B cell (primary cell): ENCODE measurements at regions not wholly inside any gene's neighbourhood (a gene's known extent, or its start where the extent isn't known, plus 50 kb on each side); places are given as distances from the start of the nearest gene placed in this dataset.

Source experiments
- ATAC-seq: fragments of 200-7000 bp; cut with Tn5 transposase; one replicate; pipeline ENCODE4 v1.10.0; 2021; ENCODE audit warnings: low read depth, mild to moderate bottlenecking, moderate number of reproducible peaks, moderate library complexity
- CTCF ChIA-PET: fragments of 350-600 bp; sonication (Branson Sonifier 250); formaldehyde crosslinking; loops from one replicate; lab custom pipeline; 2021; ENCODE audit warnings: antibody characterized with exemption, inconsistent platforms; lab: Charles Lee
- POLR2A ChIA-PET: fragments of 350-600 bp; sonication (Branson Sonifier 250); formaldehyde crosslinking; loops from one replicate; lab custom pipeline; 2021; ENCODE audit warnings: antibody characterized with exemption; lab: Charles Lee
- DNase-seq: peaks from one replicate; pipeline ENCODE4 v3.0.0; 2013
- H2AFZ ChIP-seq: 2 replicates; pipeline ENCODE4 v1.6.1; 2012; ENCODE audit warnings: mild to moderate bottlenecking, low read depth, low read length; ENCODE audit not compliant: insufficient read depth, poor library complexity, severe bottlenecking
- H3K27ac ChIP-seq, 2 donors: 1 replicate in 1 of 2; 2 replicates in 1 of 2; pipeline ENCODE4 v1.5.1; 2012 to 2013; ENCODE audit warnings: low read length in 2 of 2, mild to moderate bottlenecking in 2 of 2, moderate library complexity in 1 of 2
- H3K27me3 ChIP-seq, 4 experiments: fragments of 200-600 bp in 1 of 4; sonication (generic) in 1 of 4; replicated peaks in 1 of 4; 1 replicate in 2 of 4; 2 replicates in 2 of 4; pipeline versions ENCODE4 v1.6.1 to v1.7.0; 2013 to 2016; ENCODE audit warnings: low read length in 3 of 4, mild to moderate bottlenecking in 2 of 4, mixed read lengths in 1 of 4, moderate library complexity in 1 of 4; ENCODE audit not compliant: insufficient read depth in 4 of 4, control insufficient read depth in 3 of 4; ENCODE audit errors: control extremely low read depth in 1 of 4
- H3K36me3 ChIP-seq, 2 experiments: replicated peaks in 1 of 2; 1 replicate in 1 of 2; 2 replicates in 1 of 2; pipeline versions ENCODE4 v1.6.1 to v1.7.1; 2013; ENCODE audit warnings: low read length in 1 of 2; ENCODE audit not compliant: insufficient read depth in 2 of 2, control insufficient read depth in 1 of 2; ENCODE audit errors: control extremely low read depth in 1 of 2, extremely low read depth in 1 of 2
- H3K4me1 ChIP-seq, 2 donors: fragments of 200-600 bp in 1 of 2; sonication (generic) in 1 of 2; 1 replicate in 1 of 2; 2 replicates in 1 of 2; pipeline versions ENCODE4 v1.5.1 to v1.6.1; 2013 to 2017; ENCODE audit warnings: low read length in 2 of 2; ENCODE audit not compliant: control insufficient read depth in 2 of 2, insufficient read depth in 2 of 2
- H3K4me2 ChIP-seq: replicated peaks from 2 replicates; pipeline ENCODE3; 2012; ENCODE audit warnings: mild to moderate bottlenecking, low read depth, low read length; ENCODE audit not compliant: poor library complexity, severe bottlenecking
- H3K4me3 ChIP-seq, 5 experiments: fragments of 200-600 bp in 1 of 5; sonication (generic) in 1 of 5; 1 replicate in 3 of 5; 2 replicates in 2 of 5; pipeline versions ENCODE4 v1.5.1 to v1.7.0; 2011 to 2016; ENCODE audit warnings: low read length in 4 of 5, mild to moderate bottlenecking in 4 of 5, low read depth in 2 of 5, control low read depth in 1 of 5, moderate library complexity in 1 of 5; ENCODE audit not compliant: insufficient read depth in 1 of 5; ENCODE audit errors: control extremely low read depth in 1 of 5, extremely low read depth in 1 of 5
- H3K79me2 ChIP-seq: fragments of 200-600 bp; sonication (generic); one replicate; pipeline ENCODE4 v1.6.0; 2016; ENCODE audit warnings: low read length; ENCODE audit not compliant: control insufficient read depth, insufficient read depth
- H3K9ac ChIP-seq: fragments of 200-600 bp; sonication (generic); 2 replicates; pipeline ENCODE4 v1.6.1; 2017; ENCODE audit warnings: mild to moderate bottlenecking, low read length, moderate library complexity
- H3K9me3 ChIP-seq, 3 donors: one replicate each; pipeline versions ENCODE4 v1.6.1 to v1.7.1; 2013; ENCODE audit warnings: low read length in 2 of 3; ENCODE audit not compliant: control insufficient read depth in 2 of 3, insufficient read depth in 1 of 3; ENCODE audit errors: control extremely low read depth in 1 of 3
- H4K20me1 ChIP-seq: 2 replicates; pipeline ENCODE4 v1.6.0; 2012; ENCODE audit warnings: mild to moderate bottlenecking, low read length; ENCODE audit not compliant: insufficient read depth, control insufficient read depth, poor library complexity, severe bottlenecking
- H3K27ac Mint-ChIP-seq: one replicate; pipeline ENCODE4 v1.8.0; 2021; ENCODE audit warnings: mixed read lengths
- H3K27me3 Mint-ChIP-seq: one replicate; pipeline ENCODE4 v1.8.0; 2021; ENCODE audit warnings: mixed read lengths
- H3K4me1 Mint-ChIP-seq: one replicate; pipeline ENCODE4 v1.8.0; 2021; ENCODE audit warnings: mixed read lengths
- H3K4me3 Mint-ChIP-seq: one replicate; pipeline ENCODE4 v1.8.0; 2021; ENCODE audit warnings: mixed read lengths
- H3K9me3 Mint-ChIP-seq: one replicate; pipeline ENCODE4 v1.8.0; 2022; ENCODE audit warnings: mixed read lengths; ENCODE audit not compliant: insufficient read depth
- CTCF ChIP-seq: fragments of 200-600 bp; IDR thresholded peaks from one replicate; pipeline ENCODE4 v1.8.0; 2022; ENCODE audit warnings: antibody characterized with exemption, mild to moderate bottlenecking
- EZH2 ChIP-seq: IDR thresholded peaks from 2 replicates; pipeline ENCODE4 v1.6.1; 2012; ENCODE audit warnings: borderline replicate concordance, low read depth, mild to moderate bottlenecking, moderate library complexity, low read length; ENCODE audit not compliant: insufficient read depth, poor library complexity, severe bottlenecking
- WGBS: methylation state at CpG from one replicate; pipeline ENCODE4 v1.1.5; 2013; ENCODE audit warnings: missing lambda C conversion rate; ENCODE audit not compliant: insufficient coverage; 5-methylcytosine and 5-hydroxymethylcytosine counted together
- intact Hi-C: fragments of 100-400 bp; cut with micrococcal nuclease; formaldehyde crosslinking; loops from one replicate; pipeline ENCODE4 v1.10.0; 2022

GRCh38 chr12:28775556-28775955 is 373.5 kb upstream of the FAR2 start:
- H3K9me3 ChIP-seq = no peaks in the 10 kb centered on the region
- H4K20me1 ChIP-seq = no peaks in the 10 kb centered on the region
- H3K27ac ChIP-seq = no peak overlapping the region
- Mint-ChIP-seq H3K27me3 (no peaks in the 10 kb centered on the region), H3K4me3 (no peak overlapping the region), H3K4me1 (no peaks in the 10 kb centered on the region), H3K9me3 (no peaks in the 10 kb centered on the region), H3K27ac (no peak overlapping the region)
- H3K4me3 ChIP-seq = no peak overlapping the region
- POLR2A ChIA-PET = no interaction called here
- H3K4me2 ChIP-seq = no peak overlapping the region
- no peaks in the 10 kb centered on the region for H3K79me2 ChIP-seq
- TF ChIP-seq CTCF (no peak), EZH2 (no peak)
- no peaks in the 10 kb centered on the region for H3K36me3 ChIP-seq
- no CpG with 5 or more reads among the region's 4 CpGs for WGBS
- no peak overlapping the region for H3K9ac ChIP-seq
- DNase-seq = no peak
- intact Hi-C loops = no loop called here
- H3K4me1 ChIP-seq = no peaks in the 10 kb centered on the region
- no peaks in the 10 kb centered on the region for H3K27me3 ChIP-seq
- no peak overlapping the region for H2AFZ ChIP-seq
- ATAC-seq = no peak
- CTCF ChIA-PET = no interaction called here

DNA sequence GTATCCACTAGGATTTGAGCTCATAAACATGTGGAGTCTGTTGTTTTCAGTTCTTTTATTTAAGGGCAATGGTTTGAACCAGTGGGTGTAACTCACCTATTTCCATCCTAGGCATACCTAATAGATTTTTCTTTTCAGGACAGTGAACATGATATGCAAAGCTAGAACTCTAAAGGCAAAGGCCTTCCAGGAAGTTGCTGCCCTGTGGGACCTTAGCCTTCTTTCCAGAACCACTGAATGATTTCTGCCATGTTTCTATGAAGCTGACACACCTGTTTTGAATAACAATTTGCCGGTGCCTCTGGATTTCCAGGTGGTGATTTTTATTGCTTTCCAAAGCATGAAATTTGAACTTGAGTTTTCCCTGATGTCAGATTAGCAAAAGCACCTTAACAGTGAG is 372.9 kb upstream of the FAR2 start:
- Histone ChIP-seq H3K36me3 (no peaks in the 10 kb centered on the region), H3K9ac (no peak overlapping the region), H3K27me3 (no peaks in the 10 kb centered on the region), H3K4me3 (no peak overlapping the region), H3K4me2 (no peak overlapping the region), H3K79me2 (no peaks in the 10 kb centered on the region), H3K4me1 (no peaks in the 10 kb centered on the region), H3K27ac (no peak overlapping the region), H3K9me3 (no peaks in the 10 kb centered on the region), H2AFZ (no peak overlapping the region), H4K20me1 (no peaks in the 10 kb centered on the region)
- no peak for TF ChIP-seq CTCF
- TF ChIP-seq EZH2 = no peak
- Mint-ChIP-seq H3K4me1 (no peaks in the 10 kb centered on the region), H3K27me3 (no peaks in the 10 kb centered on the region), H3K9me3 (no peaks in the 10 kb centered on the region), H3K27ac (no peak overlapping the region), H3K4me3 (no peak overlapping the region)
- ChIA-PET POLR2A (no interaction called here), CTCF (no interaction called here)
- 100% methylated on average over 1 of the region's 1 CpG for WGBS
- intact Hi-C loops = no loop called here
- DNase-seq = no peak
- no peak for ATAC-seq
